Activated CD8-positive, alpha-beta T cell treated with anti-CD3 and anti-CD28 coated beads for 36 hours (primary cell): ENCODE measurements at regions not wholly inside any gene's neighbourhood (a gene's known extent, or its start where the extent isn't known, plus 50 kb on each side); places are given as distances from the start of the nearest gene placed in this dataset.

Source experiments
- ATAC-seq: fragments of 200-7000 bp; cut with Tn5 transposase; one replicate; pipeline ENCODE4 v1.10.0; 2021; ENCODE audit warnings: mild to moderate bottlenecking, moderate library complexity
- CTCF ChIA-PET: fragments of 350-600 bp; sonication (Branson Sonifier 250); formaldehyde crosslinking; loops from one replicate; lab custom pipeline; 2021; ENCODE audit warnings: antibody characterized with exemption; lab: Charles Lee
- POLR2A ChIA-PET: fragments of 350-600 bp; sonication (Branson Sonifier 250); formaldehyde crosslinking; loops from one replicate; lab custom pipeline; 2021; ENCODE audit warnings: antibody characterized with exemption; lab: Charles Lee
- DNase-seq: peaks from one replicate; pipeline ENCODE4 v3.0.0-alpha.2; 2020
- H3K27ac Mint-ChIP-seq: one replicate; pipeline ENCODE4 v1.8.0; 2021; ENCODE audit warnings: mild to moderate bottlenecking, mixed read lengths
- H3K27me3 Mint-ChIP-seq: one replicate; pipeline ENCODE4 v1.8.0; 2021; ENCODE audit warnings: mixed read lengths
- H3K36me3 Mint-ChIP-seq: one replicate; pipeline ENCODE4 v1.8.0; 2021; ENCODE audit warnings: low read depth, mixed read lengths
- H3K4me1 Mint-ChIP-seq: one replicate; pipeline ENCODE4 v1.8.0; 2021; ENCODE audit warnings: low read depth, mixed read lengths
- H3K4me3 Mint-ChIP-seq: one replicate; pipeline ENCODE4 v1.8.0; 2021; ENCODE audit warnings: mild to moderate bottlenecking, moderate library complexity, mixed read lengths
- H3K9me3 Mint-ChIP-seq: one replicate; pipeline ENCODE4 v1.8.0; 2021; ENCODE audit warnings: mixed read lengths
- CTCF ChIP-seq: fragments of 200-600 bp; IDR thresholded peaks from one replicate; pipeline ENCODE4 v1.8.0; 2022; ENCODE audit warnings: antibody characterized with exemption, mild to moderate bottlenecking
- intact Hi-C: fragments of 100-400 bp; cut with micrococcal nuclease; formaldehyde crosslinking; loops from one replicate; pipeline ENCODE4 v1.10.0; 2022

GRCh38 chr12:130216031-130216430, 53.8 kb downstream of the FZD10 start:
- H3K36me3 Mint-ChIP-seq, result no peaks in the 10 kb centered on the region
- H3K4me3 Mint-ChIP-seq, result no peak overlapping the region
- intact Hi-C loops, result no loop called here
- ATAC-seq, result no peak
- H3K4me1 Mint-ChIP-seq, result peaks cover 2% of the 10 kb centered on the region
- H3K9me3 Mint-ChIP-seq, result no peaks in the 10 kb centered on the region
- POLR2A ChIA-PET, result no interaction called here
- CTCF ChIA-PET, result no interaction called here
- no peak for TF ChIP-seq CTCF
- H3K27ac Mint-ChIP-seq, result no peak overlapping the region
- DNase-seq, result no peak
- H3K27me3 Mint-ChIP-seq, result peaks cover 12% of the 10 kb centered on the region

GRCh38 chr12:130218682-130219081, 56.4 kb downstream of the FZD10 start:
- DNase-seq, result no peak
- Mint-ChIP-seq H3K36me3 (no peaks in the 10 kb centered on the region), H3K27me3 (peaks cover 20% of the 10 kb centered on the region), H3K9me3 (no peaks in the 10 kb centered on the region), H3K4me3 (no peak overlapping the region), H3K27ac (no peak overlapping the region), H3K4me1 (no peaks in the 10 kb centered on the region)
- ATAC-seq, result no peak
- POLR2A ChIA-PET, result no interaction called here
- TF ChIP-seq CTCF, result no peak
- CTCF ChIA-PET, result no interaction called here
- intact Hi-C loops, result no loop called here

DNA sequence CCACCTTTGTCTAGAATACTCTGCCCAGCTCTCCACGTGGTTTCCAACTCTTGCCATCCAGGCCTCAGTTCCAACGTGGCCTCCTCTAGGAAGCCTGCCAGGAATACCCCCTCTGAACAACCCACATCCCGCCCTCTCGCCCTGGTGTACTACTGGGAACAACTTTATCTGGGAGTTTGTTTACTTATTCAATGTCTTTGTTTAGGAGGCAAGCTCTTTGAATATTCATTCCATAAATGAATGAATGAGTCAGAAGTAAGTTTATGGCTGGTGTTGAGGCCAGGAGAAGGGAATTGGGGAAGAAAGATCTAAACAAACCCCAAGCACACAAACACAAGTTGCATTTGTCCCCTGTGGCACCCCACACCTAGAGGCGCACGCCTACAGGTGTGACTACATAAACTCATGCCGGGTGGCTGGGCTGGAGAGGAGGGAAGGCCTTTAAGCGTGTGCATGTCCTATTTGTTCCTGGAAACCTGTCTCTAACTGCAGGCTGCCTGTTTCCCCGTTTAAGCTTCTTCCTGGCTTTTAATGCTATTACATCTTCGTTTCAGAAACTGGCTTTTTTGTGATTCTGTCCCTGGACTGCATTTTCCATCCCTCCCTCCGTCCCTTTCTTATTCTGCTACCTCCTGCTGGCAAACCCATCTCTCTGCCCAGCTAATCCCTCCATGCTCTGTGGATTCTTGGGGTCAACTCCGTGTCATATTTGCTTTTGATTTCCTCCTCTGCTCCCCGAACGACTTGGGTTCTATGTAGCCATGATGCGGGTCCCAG, 57.9 kb downstream of the FZD10 start:
- H3K9me3 Mint-ChIP-seq, result no peaks in the 10 kb centered on the region
- H3K27ac Mint-ChIP-seq, result no peak overlapping the region
- H3K27me3 Mint-ChIP-seq, result peaks cover 20% of the 10 kb centered on the region
- CTCF ChIA-PET, result no interaction called here
- no peaks in the 10 kb centered on the region for H3K4me1 Mint-ChIP-seq
- no peak for ATAC-seq
- no peak overlapping the region for H3K4me3 Mint-ChIP-seq
- intact Hi-C loops, result no loop called here
- POLR2A ChIA-PET, result no interaction called here
- no peaks in the 10 kb centered on the region for H3K36me3 Mint-ChIP-seq
- DNase-seq, result no peak
- no peak for TF ChIP-seq CTCF

DNA sequence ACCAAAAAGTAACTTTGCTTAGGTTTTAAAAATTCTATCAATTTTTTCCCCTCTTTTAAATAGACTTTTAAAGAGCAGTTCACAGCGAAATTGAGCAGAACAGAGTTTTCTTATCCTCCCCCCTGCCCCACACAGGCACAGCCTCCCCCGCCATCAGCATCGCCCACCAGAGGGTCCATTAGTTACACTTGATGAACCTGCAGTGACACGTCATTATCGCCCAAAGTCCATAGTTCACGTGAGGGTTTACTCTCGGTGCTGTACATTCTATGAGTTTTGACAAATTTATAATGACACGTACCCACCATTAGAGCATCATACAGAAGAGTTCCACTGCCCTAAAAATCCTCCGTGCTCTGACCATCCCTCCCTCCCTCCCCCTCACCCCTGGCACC, 58.4 kb downstream of the FZD10 start:
- Mint-ChIP-seq H3K27me3 (peaks cover 20% of the 10 kb centered on the region), H3K27ac (no peak overlapping the region), H3K4me3 (no peak overlapping the region)

More for the DNA sequence above, 58.4 kb downstream of the FZD10 start:
- DNase-seq (no peak), ATAC-seq (no peak)
- Mint-ChIP-seq H3K36me3 (no peaks in the 10 kb centered on the region), H3K4me1 (no peaks in the 10 kb centered on the region), H3K9me3 (no peaks in the 10 kb centered on the region)
- ChIA-PET POLR2A (no interaction called here), CTCF (no interaction called here)
- no peak for TF ChIP-seq CTCF
- intact Hi-C loops, result no loop called here
